HT1080 (cell line): ENCODE measurements at regions not wholly inside any gene's neighbourhood (a gene's known extent, or its start where the extent isn't known, plus 50 kb on each side); places are given as distances from the start of the nearest gene placed in this dataset.
"Not testable (repeated sequence)": the region's sequence is repeated elsewhere in the genome, so short reads cannot be mapped to it uniquely, and the experiment has no call there.

ENCODE experiments used
- DNase-seq: peaks from one replicate; pipeline ENCODE4 v3.0.0-alpha.2; 2015; ENCODE audit warnings: low read depth

DNA sequence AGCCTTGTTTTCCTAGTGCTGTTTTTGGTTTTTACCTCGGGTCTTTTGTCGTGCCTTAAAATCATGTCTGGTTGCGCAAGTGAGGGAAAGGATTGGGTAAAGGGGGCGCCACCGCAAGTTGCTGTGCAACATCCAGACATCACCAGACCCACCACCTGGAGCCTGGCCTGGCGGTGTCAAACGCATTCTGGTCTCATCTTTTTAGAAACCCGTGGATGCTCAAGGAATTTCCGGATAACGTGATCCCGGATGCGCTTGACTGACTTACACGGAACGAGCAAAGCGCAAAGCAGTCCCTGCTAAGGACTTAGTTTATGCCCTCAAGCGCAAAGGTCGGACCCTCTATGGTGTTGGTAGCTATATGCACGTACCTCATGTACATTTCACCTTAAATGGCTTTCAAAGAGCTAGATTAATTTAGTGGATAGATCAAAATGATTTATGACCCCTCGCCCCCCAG, 105.2 kb downstream of the OR2B2 start:
- DNase-seq: peak; percentile 69

DNA sequence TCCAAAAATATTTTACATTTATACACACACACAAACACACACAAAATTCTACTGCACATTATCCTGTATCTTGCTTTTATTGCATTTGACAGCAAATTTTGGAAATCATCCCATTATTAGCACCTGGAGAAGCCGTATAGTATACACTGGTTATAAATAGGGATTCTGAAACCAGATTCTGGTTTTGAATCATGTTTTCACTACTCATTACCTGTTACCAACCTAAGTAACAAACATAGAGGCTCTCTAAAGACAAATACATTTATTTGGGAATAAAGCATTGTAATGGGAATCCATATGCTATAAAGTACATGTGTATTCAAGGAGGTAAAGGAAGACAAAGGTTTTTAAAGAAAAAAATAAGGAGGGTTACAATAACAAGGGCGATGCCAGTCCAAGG, 106.8 kb downstream of the OR2B2 start:
- no peak for DNase-seq

DNA sequence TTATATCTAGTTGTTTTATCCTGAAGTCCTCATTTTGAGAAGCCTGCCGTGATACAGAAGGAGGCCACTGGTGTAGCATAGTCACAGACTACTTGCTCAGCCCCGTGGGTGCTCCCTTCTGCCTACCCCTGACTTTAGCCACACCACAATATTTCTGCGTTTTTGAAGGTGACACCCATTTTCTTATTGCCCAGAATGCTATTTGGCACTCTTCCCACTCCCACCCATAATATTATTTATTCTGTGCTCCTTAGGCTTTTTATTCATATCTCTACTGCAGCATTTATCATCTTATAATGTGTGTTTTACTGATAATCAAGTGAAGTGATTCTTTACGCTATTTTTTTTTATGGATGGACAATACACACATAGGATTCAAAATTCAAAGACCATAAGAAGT, 107.3 kb downstream of the OR2B2 start:
- no peak for DNase-seq

DNA sequence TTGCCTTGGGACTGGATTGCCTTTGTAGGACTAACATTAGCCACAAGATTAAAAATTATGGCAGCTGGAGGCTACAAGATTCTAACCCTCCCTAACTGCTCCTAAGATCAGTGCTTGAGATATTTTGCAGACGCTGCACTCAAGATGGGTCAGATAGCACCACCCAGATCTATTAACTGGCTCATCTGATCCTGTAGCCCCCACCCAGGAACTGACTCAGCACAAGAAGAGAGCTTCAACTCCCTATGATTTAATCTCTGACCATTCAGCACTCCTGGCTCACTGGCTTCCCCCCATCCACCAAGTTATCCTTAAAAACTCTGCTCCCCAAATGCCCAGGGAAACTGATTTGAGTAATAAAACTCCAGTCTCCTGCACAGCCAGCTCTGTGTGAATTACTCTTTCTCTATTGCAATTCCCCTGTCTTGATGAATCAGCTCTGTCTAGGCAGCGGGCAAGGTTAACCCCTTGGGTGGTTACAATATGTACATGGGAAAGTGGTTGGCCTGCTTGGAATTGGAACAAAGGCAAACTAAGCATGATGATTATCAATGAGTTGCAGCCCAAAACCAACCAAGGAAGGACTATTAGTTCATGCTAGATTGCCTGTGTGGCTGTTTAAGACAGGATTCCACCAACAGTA, 111.3 kb downstream of the OR2B2 start:
- no peak for DNase-seq

DNA sequence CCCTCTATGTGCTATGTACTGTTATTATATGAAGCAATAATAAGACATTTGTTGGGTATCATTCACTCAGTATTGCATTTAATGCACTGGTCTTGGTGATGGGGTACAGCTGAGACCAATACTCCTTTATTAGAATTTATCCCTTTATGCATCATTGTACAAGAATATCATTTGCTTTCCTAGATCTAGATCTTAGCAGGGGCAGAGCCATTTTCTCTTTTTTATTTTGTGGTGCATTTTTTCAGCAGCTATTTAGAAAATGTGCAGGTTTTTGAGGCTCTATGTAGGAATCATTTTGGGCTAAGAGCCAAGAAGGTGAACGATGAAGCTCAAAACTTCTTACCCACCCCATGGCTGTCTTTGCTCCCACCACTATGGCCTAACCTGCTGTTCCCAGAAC, 114.2 kb downstream of the OR2B2 start:
- DNase-seq: no peak

DNA sequence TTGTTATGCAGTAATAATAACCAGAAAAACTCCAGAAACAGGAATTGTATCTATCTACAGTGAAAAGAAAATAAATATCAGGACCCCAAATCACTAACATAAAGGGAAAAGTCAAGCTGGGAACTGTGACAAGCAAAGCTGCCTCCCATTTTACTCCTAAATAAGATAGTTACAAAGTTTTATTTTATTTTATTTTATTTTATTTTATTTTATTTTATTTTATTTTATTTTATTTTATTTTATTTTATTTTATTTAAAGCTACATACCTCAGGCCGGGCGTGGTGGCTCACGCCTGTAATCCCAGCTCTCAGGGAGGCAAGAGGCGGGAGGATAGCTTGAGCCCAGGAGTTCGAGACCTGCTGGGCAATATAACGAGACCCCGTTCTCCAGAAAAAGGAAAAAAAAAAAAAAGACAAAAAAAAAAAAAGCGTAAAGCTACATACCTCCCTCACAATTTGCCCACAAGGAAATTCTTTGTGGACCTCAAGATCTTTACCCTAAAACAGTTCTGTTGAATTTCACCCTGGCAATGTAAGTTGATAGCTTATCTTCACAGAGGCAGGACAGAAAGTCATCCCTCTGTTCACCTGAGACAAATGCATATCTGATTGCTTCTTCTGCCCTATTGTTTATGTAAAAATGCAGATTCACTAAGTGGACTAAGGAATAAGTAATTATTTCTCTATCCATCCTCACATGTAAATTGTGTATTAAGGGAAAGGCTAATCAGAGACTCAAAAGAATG, 115.3 kb downstream of the OR2B2 start:
- DNase-seq: not testable (repeated sequence)

DNA sequence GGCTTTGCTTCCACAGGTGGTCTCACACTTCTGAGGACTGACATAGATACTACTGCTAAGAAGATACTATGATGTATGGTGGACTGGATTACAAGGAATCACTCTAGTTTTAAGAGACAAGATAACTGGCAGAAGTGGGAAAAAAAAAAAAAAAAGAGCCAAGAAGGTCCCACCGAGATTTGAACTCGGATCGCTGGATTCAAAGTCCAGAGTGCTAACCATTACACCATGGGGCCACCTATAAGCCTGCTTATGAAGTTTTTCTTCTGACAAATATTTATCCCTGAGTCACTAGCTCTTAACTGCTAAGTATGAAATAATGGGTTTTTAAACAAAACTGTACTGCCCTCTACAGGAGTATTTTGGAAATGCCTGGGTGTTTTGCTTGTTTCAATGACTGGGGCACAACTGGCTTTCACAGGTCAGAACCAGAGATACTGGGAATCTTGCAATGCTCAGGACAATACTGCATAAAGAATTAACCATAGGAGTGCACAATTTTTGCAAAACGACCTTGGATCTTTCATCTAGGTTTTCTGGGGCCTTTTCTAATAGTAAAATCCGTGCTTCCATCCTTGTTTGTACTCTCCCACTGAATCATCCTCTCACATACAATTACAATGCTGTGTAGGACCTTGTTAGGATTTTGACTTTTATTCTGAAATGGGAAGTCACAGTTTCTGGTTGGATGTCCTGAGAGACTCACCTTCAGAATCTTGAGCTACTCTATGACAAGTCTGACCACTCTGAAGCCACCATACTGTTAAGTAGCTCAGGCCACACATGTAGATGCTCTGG, 116.3 kb downstream of the OR2B2 start:
- DNase-seq: peak; percentile 92

DNA sequence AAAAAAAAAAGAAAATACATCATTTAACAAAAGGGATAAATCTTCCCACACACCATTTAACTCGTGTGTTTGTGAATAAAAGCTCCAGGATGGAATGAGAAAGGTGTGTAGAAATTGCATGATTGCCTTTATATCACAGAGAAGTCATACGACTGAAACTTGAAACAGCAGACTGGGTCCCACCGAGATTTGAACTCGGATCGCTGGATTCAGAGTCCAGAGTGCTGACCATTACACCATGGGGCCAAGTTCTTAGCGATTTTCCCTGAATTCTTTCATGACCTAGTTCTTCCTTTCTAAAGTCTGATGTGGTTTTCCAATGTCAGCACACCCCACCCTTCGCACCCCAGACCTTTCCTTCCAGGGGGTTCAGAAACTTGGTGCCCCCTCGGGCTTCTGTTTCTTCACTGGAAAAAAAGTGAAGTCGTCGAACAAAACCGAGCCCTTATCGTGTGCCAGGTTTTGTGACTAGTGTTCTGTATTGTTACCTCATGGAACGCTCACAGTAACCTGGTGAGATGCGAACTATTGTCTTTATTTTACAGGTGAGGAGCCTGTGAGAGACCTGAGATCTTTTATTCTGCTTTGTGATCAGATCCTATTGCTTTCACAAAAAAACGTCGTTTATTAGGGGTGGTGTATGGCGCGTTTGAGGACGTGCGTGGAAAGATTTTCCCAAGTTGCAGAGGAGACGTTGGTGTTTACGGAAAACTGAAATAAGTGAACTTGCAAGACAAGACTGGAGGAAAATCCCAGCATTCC, 120.8 kb downstream of the OR2B2 start:
- DNase-seq: peak; percentile 86

DNA sequence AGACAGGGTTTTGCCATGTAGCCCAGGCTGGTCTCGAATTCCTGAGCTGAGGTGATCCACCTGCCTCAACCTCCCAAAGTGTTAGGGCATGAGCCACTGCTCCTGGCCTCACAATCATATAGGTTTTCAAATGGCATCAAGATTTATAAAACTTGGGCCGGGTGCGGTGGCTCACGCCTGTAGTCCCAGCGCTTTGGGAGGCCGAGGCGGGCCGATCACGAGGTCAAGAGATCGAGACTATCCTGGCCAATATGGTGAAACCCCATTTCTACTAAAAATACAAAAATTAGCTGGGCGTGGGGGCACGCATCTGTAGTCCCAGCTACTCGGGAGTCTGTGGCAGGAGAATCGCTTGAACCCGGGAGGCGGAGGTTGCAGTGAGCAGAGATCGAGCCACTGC, 123.8 kb downstream of the OR2B2 start:
- not testable (repeated sequence) for DNase-seq

DNA sequence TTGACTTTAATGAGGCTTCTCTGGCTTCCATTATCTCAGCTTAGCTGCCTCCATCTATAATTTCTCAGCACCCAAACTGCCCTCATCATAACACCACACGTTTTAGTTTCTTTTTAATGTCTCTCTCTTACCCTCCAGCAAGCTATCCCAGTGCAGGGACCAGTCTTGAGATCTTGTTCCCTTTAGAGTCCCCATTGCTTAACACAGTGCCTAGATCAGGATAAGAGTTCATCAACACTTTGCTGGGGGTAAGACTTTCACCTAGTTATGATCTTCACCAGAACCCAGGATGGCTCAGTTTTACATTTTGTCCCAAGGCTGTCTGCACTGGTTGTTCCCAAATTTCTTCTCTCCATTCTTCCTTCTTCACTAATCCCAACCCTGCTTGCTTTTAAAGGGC, 126.1 kb downstream of the OR2B2 start:
- DNase-seq: no peak

DNA sequence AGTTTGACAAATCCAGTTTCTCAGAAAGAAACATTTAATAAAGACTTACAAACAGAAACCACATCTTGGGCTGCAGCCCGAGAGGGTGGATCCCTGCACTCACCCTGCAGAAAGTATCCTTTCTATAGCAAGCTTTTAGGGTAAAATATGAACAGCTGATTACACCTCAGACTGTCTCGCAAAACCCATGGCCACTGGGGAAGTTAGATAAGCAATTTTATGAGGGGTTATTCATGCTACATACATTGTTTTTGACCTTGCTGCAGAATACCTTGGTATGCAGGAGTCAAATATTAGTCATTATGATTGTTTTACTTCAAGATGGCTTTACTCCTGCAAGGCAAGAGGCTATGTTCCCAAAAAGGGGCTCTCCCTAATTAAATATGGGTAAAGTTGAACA, 126.9 kb downstream of the OR2B2 start:
- no peak for DNase-seq

DNA sequence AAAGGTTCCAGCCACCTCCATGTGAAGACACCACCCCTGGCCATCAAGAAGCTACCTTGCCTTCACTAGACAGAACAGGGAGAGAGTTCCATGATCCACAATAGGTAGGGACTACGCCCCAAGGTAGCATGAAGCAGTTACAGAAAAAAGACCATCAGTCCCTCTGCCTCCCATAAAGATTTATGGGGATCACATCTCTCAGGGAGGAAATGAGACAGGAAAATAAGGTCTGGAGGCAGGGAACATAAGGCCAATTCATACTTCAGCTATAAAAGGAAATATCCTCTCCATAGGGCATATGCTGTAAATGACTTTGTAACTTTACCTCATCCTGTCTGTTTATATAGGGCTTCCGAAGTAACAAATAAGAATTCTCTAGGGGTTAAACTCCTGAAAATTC, 129.4 kb downstream of the OR2B2 start:
- no peak for DNase-seq

DNA sequence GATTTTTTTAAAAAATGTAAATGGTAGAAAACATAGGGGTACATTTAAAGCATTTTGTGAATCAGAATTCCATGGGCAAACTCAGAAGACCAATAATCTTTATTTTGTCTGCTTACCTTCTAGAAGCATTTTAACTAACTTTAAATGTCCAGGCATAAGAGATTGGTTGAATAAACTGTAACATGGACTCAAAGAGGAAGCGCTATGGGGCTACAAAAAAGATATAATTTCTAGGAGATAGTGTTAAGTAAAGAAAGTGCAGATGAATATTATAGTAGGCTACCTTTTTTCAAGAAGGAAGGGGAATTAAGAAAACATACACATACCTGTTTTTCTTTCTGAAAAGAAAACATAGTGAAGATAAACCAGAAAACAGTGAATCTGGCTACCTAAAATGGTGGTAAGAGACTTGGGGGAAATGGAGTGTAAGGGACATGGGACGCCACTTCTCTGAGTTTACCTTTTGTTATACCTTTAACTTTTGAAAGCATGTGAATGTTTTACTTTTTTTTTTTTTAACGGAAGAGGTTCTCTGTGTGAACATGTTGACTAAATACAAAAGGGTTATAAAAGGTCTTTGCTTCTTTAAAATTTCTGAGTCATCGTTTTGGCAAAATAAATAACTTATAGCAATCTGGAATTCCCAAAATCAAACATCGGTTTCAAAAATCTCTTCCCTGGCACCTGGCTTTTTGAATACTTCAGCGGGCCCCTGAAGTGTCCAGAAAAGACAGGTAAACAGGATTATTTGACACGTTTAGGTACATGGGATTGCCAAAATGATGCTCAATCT, 133.4 kb downstream of the OR2B2 start:
- DNase-seq: no peak

DNA sequence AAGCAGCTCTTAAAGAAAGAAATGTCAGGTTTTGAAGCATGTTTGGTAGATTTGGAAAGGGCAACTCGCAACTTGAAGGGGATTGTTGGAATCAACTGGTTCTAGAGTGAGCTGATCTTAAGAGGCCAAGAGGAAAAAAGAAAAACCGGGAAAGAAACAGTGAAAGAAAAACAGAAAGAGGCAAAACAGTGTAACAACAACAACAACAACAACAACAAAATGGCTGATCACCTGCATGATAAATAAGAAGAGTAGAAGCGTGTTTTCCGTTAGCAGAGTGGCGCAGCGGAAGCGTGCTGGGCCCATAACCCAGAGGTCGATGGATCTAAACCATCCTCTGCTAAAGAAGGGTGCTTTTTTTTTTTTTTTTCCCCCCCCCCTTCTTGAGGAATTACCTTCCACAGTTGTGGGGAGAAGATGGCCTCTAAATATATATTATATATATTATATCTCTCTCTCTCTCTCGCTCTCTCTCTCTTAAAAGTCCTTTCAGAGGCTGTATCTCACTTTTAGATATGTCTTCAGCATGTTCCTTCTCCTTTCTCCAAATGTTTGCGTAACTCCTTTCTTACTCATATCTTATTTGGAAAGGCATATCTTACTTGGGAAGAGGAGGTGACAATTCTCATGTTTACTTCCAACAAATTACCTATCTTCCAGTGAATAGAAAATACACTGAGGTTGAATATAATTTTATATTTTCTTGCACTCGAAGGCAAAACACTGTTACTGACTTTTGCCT, 134.4 kb downstream of the OR2B2 start:
- peak; percentile 73 for DNase-seq

DNA sequence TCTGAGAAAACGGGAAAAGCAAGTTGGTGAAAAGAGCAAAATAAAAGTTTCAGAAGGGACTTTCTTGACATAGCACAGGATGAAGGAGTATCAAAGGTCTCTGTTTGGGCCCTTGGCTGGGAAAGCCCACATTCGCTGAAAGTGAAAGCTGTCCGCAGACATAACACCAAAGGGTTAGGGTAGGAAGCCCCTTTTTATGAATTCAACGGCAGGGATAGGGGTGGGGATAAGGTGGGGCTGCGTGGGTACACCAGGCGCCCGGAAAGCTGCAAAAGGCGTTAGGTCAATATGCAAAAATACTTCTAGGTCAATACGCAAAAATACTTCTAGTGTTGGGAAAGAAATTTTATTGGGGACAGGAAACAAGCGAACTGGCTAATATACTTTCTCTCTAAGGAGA, 135.1 kb downstream of the OR2B2 start:
- no peak for DNase-seq

DNA sequence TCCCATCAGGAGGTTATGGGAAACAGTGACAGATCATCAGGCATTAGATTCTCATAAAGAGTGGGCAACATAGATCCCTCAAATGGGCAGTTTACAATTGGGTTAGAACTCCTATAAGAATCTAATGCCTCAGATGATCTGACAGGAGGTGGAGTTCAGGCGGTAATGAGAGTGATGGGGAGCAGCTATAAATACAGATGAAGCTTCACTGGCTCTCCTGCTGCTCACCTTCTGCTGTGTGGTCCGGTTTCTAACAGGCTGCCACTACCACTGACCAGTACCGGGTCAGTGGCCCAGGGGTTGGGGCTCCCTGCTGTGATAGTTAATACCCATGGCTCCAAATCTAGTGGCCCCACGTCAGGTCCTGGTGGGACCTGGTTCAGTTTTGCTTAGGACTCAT, 135.7 kb downstream of the OR2B2 start:
- no peak for DNase-seq

DNA sequence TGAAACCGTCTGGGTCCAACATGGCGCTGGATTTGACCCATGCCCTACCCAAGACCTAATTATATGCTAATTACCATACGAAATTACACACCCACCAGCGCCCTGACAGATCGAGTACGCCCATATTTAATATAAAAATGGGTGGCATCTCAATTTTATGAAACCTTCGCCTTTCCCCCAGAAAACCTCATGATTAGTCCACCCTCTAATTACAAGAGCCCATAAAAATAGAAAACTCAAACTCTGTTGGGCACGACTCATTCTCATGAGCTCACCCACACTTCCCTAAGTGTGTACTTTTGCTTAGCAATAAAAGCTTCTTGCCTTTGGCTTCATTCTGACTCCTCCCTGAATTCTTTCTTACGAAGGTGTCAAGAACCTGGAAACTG, 136.4 kb downstream of the OR2B2 start:
- no peak for DNase-seq

DNA sequence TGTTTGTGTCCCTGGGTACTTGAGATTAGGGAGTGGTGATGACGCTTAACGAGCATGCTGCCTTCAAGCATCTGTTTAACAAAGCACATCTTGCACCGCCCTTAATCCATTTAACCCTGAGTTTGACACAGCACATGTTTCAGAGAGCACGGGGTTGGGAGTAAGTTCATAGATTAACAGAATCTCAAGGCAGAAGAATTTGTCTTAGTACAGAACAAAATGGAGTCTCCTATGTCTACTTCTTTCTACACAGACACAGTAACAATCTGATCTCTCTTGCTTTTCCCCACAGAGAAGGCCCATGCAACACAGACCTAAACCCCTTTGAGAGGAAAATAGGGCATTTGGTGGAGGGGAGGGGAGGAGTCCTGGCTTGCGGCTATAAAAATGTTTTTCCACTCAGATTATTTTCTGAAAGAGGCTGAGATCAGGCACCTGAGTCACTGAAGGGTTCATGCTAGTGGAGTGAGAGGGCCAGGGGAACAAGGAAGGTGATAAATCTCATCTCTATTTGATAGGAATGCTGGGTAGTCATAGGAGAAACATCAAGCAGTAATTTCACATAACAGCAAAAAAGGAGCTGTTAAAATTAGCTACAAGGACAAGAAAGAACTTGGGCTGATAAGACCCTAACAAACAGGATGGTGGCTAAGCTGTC, 136.9 kb downstream of the OR2B2 start:
- DNase-seq: not testable (repeated sequence)

DNA sequence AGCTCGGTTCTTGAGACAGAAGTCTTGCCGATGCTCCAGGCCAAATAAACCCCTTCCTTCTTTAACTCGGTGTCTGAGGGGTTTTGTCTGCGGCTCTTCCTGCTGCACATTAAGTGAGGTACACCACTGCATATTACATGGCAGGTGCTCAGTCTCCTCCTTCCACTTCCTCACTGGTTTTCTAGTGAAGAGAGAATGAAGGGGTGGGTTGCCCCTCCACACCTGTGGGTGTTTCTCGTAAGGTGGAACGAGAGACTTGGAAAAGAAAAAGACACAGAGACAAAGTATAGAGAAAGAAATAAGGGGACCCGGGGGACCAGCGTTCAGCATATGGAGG, 138.0 kb downstream of the OR2B2 start:
- not testable (repeated sequence) for DNase-seq
